ENCODE measurements at regions not wholly inside any gene's neighbourhood (a gene's known extent, or its start where the extent isn't known, plus 50 kb on each side); places are given as distances from the start of the nearest gene placed in this dataset.
"Not testable (repeated sequence)": the region's sequence is repeated elsewhere in the genome, so short reads cannot be mapped to it uniquely, and the experiment has no call there.

DNA sequence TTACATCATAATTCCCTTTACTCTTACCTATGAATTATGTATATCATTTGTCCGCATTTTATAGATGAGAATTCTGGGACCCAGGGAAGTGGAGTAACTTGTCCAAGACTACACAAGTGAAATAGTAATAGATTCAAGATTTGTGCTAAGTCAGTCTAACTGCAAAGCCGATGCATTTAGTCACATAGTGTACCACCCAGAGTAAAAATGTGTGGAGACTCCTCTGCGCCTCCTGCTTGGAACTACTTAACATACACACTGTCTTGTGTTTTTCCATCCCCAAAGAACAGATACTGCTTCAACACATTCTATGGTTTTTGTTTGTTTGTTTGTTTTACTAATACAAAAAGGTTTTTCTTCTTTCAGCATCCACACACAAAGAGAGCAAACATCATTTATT, 729.8 kb downstream of the PRELID2 start:
- DNase-seq (ENCODE audit: low spot score): no peak

DNA sequence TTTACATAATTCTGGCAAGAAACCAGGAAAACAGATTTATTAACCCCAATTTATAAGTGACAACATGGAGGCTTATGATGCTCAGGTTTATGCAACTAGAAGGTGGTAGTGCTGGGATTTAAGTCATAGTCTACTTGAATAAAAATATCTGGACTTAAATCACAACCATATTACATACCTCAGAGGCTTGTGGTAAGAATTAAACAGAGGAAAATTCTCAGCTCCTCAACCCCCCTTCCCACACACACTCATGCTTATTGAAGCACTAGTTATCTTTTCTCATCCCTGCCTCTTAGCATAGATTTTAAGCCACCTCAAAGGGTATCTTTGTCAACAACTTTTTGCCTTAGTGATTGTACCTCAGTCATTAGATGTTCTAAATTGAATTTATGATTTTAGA, 731.0 kb downstream of the PRELID2 start:
- DNase-seq (ENCODE audit: low spot score): no peak

DNA sequence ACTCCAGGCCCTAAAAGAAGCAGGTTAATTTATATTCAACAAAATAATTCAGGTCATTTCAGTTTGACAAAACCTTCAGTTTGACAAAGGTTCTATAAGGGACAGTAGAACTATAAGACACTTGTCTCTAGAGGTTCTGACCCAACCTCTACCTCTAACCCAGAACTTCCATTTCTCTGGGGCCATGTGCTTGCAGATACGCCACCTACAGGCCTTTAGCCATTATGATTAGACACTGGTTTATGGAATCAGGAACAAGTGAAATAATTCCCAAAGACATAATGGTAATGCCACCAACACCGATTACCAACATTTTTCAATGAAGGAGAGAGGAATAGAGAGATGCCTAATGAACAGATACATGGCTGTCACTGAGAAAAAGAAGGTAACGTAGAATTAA, 733.9 kb downstream of the PRELID2 start:
- no peak for DNase-seq (ENCODE audit: low spot score)

DNA sequence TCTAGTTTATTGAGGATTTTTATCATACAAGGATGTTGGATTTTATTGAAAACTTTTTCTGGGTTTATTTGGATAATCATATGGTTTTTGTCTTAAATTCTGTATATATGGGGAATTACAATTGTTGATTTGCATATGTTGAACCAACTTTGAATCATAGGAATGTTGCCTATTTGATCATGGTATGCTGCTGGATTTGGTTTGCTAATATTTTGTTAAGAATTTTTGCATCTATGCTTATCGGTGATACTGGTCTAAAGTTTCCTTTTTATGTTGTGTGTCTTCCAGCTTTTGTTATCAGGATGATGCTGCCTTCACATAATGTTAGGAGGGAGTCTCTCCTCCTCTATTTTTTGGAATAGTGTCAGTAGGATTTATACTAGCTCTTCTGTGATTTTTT, 745.0 kb downstream of the PRELID2 start:
- DNase-seq (ENCODE audit: low spot score): no peak

DNA sequence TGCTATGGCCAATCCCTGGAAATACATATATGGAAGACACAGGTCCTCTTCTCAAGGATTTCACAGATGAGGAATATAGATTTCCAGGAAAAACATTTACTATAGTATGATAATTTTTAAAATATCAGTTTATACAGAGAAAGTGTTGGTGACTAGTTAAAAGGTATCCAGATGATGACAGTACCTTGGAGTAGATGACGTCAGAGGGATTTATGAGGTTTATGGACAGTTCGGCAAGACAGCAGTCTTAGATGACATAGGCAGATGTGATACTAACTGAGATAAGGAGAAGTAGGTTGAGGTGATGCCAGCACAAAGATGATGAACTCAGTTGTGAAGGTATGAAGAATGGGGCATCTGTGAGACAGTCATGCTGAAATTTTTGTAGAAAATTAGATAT, 750.3 kb downstream of the PRELID2 start:
- no peak for DNase-seq (ENCODE audit: low spot score)

DNA sequence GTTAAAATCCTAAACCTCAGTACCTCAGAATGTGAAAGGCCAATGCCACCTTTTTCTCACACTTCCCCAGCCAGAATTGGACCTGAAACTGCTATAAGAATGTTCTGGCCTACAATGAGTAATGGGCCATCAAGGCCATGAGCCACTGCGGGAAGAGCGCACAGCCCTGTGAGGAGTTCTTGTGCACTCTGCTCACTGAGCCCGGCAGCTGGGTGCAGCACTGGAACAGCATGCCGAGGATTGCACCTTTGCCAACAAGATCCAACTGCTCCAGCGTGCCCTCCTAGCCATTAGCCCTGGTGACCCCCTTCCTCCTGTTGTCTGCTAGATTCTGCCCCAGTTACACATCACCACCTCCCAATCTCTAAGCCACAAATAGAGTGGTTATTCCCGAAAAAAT, 758.1 kb downstream of the PRELID2 start:
- no peak for DNase-seq (ENCODE audit: low spot score)

DNA sequence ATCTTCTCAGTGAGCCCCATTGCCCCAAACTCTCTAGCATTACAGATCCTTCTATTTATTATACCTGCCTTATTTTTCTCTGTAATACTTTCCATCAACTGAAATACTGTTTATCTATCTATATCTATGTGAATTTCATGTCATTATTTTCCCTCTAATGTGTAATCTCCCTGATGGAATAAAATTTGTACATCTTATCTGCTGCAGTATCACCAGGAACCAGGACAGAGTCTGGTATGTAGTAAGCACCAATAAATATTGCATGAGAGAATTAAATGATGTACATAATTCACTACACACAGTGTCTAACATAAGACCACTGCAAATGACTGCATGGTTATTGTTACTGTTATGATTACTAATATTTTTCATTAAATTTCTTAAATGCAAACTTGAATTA, 759.1 kb downstream of the PRELID2 start:
- DNase-seq (ENCODE audit: low spot score): no peak

DNA sequence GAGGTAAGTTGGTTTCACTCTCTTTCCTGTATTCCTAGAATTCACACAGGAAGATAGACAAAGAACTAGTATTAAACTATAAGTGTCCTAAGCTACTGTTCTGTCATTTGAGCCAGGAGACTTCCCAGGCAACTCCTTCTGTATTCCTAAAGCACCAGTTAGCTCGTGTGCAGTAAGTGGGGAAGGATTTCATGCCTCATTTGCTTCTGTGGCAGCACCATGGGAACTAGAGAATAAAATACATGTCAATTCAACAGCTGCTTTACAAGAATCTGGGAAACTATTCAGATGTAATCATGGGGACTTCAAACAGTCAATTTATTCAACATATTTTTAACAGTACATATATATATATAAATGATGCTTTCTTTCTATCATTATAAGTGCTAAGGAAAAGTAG, 762.3 kb downstream of the PRELID2 start:
- no peak for DNase-seq (ENCODE audit: low spot score)

DNA sequence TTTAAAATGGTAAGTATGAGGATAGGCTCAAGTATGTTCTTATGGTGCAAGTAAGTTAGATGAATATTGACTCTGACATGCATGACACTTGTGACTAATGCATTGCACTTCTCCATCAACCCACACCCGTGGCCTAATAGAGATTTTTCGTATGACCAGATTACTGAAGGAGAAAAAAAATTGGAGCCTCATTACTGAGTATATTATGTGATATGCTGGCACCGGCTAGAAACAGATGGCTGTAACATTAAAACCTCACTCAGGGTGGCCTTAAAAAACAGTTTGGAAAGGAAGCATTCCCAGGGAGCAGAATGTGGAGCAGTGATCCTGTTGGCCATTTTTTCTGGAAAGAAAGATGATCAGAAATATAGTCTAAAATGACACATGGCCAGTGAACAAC, 766.4 kb downstream of the PRELID2 start:
- no peak for DNase-seq (ENCODE audit: low spot score)

DNA sequence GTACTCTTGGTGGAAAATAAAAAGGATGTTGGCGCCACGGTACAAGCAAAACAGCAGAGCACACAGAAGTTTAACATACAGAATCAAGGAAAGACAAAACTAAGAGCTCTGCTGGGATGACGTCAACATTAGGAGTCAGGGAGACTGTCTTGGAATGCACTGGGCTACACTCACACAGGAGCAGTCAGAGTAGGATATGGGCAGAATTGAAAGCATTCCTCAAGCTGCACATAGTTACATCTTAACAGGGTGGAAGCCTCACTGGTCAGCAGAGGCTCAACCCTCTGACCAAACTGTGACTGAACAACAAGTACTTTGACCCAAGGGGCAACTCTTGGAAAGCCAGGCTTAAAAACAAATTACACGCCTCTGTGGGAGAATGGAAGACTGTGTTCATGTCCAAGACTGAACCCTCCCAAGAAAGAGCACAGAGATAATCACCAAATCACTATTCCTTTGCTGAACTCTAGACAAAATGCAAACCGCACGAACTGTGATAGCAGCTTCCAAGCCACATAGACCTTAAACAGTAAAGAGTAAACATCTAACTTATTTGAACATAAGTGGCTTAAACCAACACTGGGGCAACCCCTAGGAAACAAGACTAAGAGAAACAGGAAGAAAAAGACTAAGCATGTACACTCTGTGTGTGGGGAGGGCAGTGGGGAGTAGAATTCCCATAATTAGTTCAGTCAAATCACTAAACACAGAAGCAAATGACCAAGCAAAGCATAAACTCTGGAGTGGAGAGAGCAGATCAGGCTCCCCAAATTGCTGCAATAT, 772.7 kb downstream of the PRELID2 start:
- no peak for DNase-seq (ENCODE audit: low spot score)

DNA sequence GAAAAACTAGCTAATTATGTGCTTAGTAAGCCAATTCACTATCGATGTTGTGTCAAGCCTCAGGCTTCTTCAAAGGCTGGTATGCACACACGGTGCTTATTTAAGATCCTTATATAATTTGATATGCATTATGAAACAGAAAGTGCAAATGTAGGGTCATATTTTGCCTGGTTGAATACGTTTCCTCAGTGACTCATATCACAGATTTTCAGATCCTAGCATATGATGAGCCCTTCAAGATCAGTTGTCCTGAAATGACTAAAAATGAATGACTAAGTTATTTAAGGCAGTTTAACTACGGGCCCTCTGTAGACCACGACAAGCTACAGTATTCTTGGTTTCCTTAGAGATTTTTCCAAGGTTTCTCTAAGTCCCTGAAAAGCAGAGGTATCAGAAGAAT, 778.3 kb downstream of the PRELID2 start:
- no peak for DNase-seq (ENCODE audit: low spot score)

DNA sequence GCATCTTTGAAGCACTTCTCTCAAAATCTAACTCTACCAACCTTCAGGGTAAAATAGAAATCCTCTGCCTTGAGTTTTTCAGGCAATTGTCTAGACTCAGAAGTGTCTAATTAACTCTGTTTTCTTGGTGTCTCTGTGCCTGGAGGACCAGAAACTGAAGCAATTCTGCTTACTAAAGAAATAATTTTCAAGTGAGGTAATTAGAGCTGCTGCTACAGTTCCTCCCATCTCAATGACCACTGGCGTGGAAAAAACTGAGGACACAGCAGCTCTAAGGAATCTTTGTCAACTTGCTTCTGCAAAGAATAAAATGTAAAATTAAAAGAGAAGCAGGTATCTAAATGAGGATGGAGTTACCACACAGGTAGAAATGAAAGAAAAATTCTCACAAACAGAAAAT, 785.0 kb downstream of the PRELID2 start:
- no peak for DNase-seq (ENCODE audit: low spot score)

DNA sequence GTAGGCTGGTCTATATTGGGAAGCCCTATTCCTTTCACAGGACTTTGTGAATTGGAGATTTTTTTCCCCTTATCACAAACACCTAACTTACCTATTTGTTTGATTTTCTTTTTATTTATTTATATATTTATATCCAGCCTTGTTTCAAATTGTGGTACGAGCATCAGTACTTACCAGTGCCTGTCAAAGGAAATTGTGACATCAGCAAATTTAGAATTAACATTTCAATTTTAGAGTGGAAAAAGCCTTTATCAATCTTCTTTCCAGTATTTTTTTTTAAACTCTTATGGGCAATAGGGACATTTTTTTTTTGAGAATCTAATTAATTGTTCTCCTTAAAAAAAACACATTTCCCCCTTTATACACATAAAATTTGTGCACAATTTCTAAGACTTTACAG, 790.2 kb downstream of the PRELID2 start:
- DNase-seq (ENCODE audit: low spot score): no peak

DNA sequence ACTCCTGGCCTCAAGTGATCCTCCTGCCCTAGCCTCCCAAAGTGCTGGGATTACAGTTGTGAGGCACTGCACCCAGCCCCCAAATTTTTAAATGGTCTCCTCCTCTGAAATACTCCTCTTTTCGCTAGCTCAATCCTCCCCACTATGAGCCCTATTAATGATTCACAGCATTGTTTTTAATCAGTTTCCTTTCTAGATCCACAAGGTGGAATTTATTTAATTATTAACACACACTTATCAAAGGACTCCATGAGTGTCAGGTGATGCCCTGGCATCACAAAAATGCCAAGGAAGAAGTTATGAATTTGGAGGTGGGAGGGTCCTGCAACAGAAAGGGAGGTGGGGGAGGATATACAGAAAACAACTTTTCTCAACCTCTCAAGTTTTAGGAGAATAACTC, 806.5 kb downstream of the PRELID2 start:
- no peak for DNase-seq (ENCODE audit: low spot score)

DNA sequence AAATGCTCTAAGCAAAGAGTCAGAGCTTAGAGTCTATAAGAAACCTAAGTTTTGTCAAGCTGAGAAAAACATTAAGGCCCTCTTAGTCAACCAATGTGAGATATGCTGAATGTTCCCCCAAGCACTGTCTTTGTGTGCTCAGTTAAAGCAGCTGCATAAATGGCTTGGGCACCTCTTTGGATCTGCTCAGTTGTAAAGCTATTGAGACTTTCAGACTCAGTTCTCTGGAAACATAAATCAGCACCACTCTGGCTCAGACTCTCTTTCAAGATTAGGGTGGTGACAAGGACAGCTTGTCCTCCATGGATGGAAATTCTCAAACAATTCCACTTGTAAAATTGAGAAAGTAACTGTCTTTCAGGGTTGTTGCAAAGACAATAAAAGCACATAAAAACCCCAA, 807.9 kb downstream of the PRELID2 start:
- no peak for DNase-seq (ENCODE audit: low spot score)

DNA sequence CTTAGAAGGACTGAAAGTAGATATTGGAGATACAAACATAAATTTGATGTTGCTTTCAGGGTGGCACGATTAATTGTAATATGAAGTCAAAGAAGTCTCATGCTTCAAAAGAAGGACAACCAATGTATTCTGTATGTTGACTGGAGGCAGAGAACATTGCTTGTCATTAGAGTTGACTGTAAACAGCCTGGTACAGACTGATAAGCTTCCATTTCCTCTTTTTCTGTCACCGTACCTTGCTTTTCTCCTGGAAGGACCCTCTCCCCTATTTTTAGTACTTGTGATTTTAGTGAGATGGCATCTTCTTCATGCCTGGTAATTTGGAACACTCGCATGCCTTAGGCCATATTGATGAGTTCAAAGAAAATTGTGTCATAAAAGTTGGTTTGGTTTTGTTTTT, 809.4 kb downstream of the PRELID2 start:
- DNase-seq (ENCODE audit: low spot score): no peak

DNA sequence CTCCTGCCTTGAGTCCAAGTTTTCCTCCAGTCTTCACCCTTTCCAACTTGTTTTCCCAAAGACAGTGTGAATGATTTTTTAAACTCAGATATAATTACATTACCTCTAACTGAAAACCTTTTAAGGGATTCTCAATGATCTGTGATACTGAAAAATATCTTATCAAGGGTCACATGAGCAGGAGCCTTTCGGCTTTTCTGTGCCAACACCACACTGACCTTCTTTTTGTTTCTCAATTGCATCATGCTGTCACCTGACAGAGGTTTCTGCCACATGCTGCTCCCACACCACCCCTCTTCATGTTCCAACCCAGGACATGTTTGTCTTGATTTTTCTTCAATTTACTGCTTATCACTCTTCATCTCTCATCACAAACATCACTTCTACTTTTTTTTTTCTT, 820.0 kb downstream of the PRELID2 start:
- no peak for DNase-seq (ENCODE audit: low spot score)

DNA sequence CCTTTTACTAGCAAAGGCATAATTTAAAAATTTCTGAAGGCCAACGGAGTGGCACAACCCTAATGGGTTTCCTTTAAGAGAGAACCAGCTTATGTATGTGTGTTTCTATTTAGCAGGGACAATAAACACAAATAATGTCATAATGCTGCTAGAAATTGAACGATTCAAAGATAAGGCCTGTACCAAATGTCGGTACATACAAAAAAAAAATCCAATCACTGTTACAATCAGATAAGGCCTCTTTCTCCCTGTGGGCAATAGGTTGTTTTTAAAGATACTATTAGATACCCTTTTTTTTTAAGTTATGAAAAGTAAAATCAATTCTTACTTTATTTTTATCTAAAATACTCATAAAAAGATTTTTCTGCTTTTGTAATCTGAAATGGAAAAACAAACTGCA, 821.0 kb downstream of the PRELID2 start:
- DNase-seq (ENCODE audit: low spot score): no peak

DNA sequence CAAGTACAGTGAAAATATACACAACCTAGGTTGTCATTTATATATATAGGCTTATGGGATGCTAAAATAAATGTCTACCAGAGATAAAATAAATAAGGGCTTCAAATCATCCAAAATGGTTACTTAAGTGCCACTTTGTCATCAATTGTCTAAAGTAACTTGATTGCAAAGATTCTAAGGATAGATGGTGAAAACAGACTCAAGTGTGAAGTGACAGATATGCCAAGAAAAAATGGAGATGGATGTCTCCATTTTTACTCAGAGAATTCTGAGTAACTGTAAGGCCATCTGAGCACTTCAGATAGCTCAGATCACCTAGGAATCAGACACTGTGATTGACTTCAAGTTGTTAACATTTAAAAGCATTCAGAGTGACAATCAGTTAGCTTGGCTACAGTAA, 824.3 kb downstream of the PRELID2 start:
- DNase-seq (ENCODE audit: low spot score): no peak

DNA sequence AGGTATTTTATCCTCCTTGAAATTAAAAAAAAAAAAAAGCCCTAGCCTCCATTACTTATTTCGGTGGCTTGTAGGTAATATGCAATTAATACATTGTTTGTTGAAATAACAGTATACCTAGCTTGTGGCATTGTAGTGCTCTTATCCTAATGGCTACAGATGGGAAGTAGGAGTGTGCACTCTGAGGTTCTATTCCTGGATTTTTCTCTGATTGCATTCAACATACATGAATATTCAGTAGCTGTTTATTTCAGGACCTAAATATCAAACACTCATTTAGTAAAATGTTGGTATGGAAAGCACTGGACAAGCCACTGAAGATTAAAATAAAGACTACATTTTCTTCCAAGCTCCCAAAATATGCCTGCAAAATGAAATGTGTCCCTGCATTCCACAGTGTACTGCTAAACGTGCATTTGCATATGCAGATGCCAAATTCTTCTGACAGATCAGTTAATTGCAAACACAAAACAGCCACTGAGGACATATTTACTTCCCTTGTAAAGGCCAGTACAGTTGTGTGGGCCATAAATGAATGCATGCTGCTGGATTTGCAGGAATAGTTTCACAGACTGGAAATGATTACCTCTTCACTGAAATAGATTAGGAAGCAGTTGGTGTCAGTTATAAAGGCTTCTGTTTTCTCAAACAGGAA, 826.1 kb downstream of the PRELID2 start:
- DNase-seq (ENCODE audit: low spot score): no peak

DNA sequence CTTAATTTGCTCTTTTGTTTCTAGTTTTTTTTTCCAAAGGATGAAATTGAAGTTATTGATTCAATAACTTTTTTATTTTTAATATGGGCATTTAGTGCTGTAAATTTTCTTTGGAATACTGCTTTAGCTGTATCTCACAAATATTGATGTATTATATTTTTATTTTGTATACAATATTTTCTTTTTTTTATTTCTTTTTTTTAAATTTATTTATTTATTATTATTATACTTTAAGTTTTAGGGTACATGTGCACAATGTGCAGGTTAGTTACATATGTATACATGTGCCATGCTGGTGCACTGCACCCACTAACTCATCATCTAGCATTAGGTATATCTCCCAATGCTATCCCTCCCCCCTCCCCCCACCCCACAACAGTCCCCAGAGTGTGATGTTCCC, 823.7 kb downstream of the KCTD16 start:
- not testable (repeated sequence) for DNase-seq (ENCODE audit: low spot score)

DNA sequence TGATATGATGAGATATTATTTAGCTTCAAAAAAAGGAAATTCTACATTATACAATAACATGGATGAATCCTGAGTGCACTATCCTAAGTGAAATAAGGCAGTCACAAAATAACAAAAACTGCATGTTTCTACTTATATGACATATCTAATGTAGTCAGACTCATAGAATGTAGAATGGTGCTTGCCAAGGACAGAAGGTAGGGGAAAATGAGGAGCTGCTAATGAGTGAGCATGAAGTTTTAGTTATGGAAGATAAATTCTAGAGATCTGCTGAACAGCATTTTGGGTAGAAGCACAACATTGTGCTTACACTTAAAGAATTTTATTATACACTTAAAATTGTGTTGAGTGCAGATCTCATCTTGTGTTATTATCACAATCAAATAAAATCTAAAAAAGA, 812.4 kb downstream of the KCTD16 start:
- no peak for DNase-seq (ENCODE audit: low spot score)

DNA sequence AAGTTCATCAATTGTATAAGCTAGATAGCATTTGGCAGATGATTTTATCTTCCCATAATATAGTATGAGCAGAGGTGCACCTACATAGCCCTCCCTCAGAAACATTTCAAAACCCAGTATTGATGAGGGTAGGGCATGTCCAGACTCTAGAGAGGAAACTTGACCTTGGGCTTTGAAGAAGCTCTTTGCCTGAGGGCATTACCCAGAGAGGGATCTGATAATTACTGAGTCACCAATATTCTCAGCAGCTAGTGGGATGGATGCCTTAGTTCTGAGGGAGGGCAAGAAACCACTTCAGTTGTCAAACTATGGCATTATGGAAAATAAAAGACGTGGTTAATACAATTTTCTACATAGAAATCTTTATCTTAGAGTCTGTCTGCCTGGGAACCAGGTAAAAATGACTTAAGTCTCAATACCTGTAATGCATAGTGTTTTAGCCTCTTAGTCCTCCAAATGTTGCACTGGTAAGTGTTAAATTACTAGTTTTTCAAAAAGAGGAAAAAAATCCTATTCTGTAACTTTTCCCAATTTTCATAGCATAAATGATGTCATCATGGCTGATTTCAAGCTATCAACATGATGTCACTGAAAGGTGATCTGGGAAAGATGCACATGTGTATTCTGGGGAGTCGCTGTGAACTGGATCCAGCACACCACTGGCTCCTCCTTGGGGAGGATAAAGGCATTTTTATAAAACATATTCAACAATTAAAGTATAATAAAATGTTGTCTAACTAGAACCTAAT, 809.0 kb downstream of the KCTD16 start:
- DNase-seq (ENCODE audit: low spot score): no peak
